GM23338 (cell line): ENCODE measurements at regions not wholly inside any gene's neighbourhood (a gene's known extent, or its start where the extent isn't known, plus 50 kb on each side); places are given as distances from the start of the nearest gene placed in this dataset.
A peak's percentile ranks its signal among the peaks of the same experiment; 100 is the strongest.

Source experiments
- CREB1 ChIP-seq: fragments of 250-450 bp; sonication (Bioruptor Pico); IDR thresholded peaks from 2 replicates; pipeline ENCODE4 v1.5.0; 2020; ENCODE audit warnings: low read depth, mild to moderate bottlenecking, moderate library complexity
- CTCF ChIP-seq, 2 experiments: fragments of 200-600 bp in 1 of 2; sonication (generic) in 1 of 2; conservative IDR thresholded peaks; 2 replicates each; pipeline versions ENCODE4 v1.5.1 to v1.6.1; 2016 to 2017; ENCODE audit warnings: antibody characterized with exemption in 2 of 2, low read depth in 2 of 2, mild to moderate bottlenecking in 2 of 2, moderate library complexity in 1 of 2
- EZH2 ChIP-seq: fragments of 200-600 bp; sonication (generic); IDR thresholded peaks from one replicate; pipeline ENCODE4 v1.8.0; 2017; ENCODE audit warnings: antibody characterized with exemption, mild to moderate bottlenecking, low read depth; ENCODE audit not compliant: unreplicated experiment
- EZH2phosphoT487 ChIP-seq: fragments of 200-600 bp; sonication (generic); IDR thresholded peaks from one replicate; pipeline ENCODE4 v1.8.1; 2018; ENCODE audit warnings: antibody characterized with exemption; ENCODE audit not compliant: unreplicated experiment
- NANOG ChIP-seq: IDR thresholded peaks from 2 replicates; pipeline ENCODE4 v1.6.1; 2016; ENCODE audit warnings: antibody characterized with exemption, borderline replicate concordance
- POLR2AphosphoS5 ChIP-seq: IDR thresholded peaks from 2 replicates; pipeline ENCODE4 v1.6.1; 2016; ENCODE audit warnings: antibody characterized with exemption, low read depth
- TF ChIP-seq, protein P1 (sequence below): fragments of 250-450 bp; sonication (Bioruptor Pico); IDR thresholded peaks from 2 replicates; pipeline ENCODE4 v1.5.0; 2020; ENCODE audit warnings: mild to moderate bottlenecking, moderate library complexity
- TF ChIP-seq, protein P2 (sequence below): IDR thresholded peaks from one replicate; pipeline ENCODE4 v1.6.1; 2018; ENCODE audit warnings: antibody characterized with exemption; ENCODE audit not compliant: unreplicated experiment

DNA sequence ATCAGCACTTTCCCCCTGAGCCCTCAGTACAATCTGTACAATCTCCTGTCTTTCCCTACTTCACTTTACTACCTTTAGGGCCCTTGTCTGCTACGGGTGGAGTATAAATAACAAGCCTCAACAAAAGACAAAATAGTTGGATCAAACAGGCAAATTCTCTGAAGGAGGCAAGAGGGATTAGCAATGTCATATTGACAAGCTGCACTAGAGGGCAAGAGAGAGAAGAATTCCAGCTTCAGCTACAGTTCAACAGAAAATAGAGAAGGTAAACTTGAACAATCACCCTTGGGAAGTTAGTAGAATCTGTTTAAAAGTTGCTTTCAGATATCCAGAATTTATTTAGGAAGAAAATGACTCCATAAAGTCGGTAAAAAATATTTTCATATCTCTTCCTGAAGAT is 68.4 kb upstream of the IZUMO3 start:
- TF ChIP-seq CTCF (conservative IDR thresholded peaks at IDR 0.05; ENCODE audit: low read depth in 2 of 2) = peak; percentile 58 to 69
- TF ChIP-seq EZH2 = no peak
- no peak for TF ChIP-seq NANOG
- TF ChIP-seq POLR2AphosphoS5 = no peak
- no peak for TF ChIP-seq EZH2phosphoT487
- no peak for TF ChIP-seq CREB1 (CRISPR knock-in tag)
- TF ChIP-seq, protein P1, sequence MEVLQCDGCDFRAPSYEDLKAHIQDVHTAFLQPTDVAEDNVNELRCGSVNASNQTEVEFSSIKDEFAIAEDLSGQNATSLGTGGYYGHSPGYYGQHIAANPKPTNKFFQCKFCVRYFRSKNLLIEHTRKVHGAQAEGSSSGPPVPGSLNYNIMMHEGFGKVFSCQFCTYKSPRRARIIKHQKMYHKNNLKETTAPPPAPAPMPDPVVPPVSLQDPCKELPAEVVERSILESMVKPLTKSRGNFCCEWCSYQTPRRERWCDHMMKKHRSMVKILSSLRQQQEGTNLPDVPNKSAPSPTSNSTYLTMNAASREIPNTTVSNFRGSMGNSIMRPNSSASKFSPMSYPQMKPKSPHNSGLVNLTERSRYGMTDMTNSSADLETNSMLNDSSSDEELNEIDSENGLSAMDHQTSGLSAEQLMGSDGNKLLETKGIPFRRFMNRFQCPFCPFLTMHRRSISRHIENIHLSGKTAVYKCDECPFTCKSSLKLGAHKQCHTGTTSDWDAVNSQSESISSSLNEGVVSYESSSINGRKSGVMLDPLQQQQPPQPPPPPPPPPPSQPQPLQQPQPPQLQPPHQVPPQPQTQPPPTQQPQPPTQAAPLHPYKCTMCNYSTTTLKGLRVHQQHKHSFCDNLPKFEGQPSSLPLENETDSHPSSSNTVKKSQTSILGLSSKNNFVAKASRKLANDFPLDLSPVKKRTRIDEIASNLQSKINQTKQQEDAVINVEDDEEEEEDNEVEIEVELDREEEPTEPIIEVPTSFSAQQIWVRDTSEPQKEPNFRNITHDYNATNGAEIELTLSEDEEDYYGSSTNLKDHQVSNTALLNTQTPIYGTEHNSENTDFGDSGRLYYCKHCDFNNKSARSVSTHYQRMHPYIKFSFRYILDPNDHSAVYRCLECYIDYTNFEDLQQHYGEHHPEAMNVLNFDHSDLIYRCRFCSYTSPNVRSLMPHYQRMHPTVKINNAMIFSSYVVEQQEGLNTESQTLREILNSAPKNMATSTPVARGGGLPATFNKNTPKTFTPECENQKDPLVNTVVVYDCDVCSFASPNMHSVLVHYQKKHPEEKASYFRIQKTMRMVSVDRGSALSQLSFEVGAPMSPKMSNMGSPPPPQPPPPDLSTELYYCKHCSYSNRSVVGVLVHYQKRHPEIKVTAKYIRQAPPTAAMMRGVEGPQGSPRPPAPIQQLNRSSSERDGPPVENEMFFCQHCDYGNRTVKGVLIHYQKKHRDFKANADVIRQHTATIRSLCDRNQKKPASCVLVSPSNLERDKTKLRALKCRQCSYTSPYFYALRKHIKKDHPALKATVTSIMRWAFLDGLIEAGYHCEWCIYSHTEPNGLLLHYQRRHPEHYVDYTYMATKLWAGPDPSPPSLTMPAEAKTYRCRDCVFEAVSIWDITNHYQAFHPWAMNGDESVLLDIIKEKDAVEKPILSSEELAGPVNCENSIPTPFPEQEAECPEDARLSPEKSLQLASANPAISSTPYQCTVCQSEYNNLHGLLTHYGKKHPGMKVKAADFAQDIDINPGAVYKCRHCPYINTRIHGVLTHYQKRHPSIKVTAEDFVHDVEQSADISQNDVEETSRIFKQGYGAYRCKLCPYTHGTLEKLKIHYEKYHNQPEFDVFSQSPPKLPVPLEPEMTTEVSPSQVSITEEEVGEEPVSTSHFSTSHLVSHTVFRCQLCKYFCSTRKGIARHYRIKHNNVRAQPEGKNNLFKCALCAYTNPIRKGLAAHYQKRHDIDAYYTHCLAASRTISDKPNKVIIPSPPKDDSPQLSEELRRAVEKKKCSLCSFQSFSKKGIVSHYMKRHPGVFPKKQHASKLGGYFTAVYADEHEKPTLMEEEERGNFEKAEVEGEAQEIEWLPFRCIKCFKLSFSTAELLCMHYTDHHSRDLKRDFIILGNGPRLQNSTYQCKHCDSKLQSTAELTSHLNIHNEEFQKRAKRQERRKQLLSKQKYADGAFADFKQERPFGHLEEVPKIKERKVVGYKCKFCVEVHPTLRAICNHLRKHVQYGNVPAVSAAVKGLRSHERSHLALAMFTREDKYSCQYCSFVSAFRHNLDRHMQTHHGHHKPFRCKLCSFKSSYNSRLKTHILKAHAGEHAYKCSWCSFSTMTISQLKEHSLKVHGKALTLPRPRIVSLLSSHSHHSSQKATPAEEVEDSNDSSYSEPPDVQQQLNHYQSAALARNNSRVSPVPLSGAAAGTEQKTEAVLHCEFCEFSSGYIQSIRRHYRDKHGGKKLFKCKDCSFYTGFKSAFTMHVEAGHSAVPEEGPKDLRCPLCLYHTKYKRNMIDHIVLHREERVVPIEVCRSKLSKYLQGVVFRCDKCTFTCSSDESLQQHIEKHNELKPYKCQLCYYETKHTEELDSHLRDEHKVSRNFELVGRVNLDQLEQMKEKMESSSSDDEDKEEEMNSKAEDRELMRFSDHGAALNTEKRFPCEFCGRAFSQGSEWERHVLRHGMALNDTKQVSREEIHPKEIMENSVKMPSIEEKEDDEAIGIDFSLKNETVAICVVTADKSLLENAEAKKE (CRISPR knock-in tag) = no peak
- TF ChIP-seq, protein P2, sequence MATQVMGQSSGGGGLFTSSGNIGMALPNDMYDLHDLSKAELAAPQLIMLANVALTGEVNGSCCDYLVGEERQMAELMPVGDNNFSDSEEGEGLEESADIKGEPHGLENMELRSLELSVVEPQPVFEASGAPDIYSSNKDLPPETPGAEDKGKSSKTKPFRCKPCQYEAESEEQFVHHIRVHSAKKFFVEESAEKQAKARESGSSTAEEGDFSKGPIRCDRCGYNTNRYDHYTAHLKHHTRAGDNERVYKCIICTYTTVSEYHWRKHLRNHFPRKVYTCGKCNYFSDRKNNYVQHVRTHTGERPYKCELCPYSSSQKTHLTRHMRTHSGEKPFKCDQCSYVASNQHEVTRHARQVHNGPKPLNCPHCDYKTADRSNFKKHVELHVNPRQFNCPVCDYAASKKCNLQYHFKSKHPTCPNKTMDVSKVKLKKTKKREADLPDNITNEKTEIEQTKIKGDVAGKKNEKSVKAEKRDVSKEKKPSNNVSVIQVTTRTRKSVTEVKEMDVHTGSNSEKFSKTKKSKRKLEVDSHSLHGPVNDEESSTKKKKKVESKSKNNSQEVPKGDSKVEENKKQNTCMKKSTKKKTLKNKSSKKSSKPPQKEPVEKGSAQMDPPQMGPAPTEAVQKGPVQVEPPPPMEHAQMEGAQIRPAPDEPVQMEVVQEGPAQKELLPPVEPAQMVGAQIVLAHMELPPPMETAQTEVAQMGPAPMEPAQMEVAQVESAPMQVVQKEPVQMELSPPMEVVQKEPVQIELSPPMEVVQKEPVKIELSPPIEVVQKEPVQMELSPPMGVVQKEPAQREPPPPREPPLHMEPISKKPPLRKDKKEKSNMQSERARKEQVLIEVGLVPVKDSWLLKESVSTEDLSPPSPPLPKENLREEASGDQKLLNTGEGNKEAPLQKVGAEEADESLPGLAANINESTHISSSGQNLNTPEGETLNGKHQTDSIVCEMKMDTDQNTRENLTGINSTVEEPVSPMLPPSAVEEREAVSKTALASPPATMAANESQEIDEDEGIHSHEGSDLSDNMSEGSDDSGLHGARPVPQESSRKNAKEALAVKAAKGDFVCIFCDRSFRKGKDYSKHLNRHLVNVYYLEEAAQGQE = no peak
